Choroid plexus epithelial cell (primary cell): ENCODE measurements at regions not wholly inside any gene's neighbourhood (a gene's known extent, or its start where the extent isn't known, plus 50 kb on each side); places are given as distances from the start of the nearest gene placed in this dataset.

Experiments
- DNase-seq: peaks from one replicate; pipeline ENCODE4 v3.0.0-alpha.2; 2010; ENCODE audit warnings: low read depth
- H3K4me3 ChIP-seq: 2 replicates; pipeline ENCODE4 v1.5.1; 2011; ENCODE audit warnings: low read depth, mild to moderate bottlenecking, control low read depth, low read length, moderate library complexity
- TF ChIP-seq, protein P1 (sequence below): conservative IDR thresholded peaks from 2 replicates; pipeline ENCODE4 v1.5.1; 2011; ENCODE audit warnings: low read depth, mild to moderate bottlenecking, control low read depth, inconsistent platforms, low read length, moderate library complexity

DNA sequence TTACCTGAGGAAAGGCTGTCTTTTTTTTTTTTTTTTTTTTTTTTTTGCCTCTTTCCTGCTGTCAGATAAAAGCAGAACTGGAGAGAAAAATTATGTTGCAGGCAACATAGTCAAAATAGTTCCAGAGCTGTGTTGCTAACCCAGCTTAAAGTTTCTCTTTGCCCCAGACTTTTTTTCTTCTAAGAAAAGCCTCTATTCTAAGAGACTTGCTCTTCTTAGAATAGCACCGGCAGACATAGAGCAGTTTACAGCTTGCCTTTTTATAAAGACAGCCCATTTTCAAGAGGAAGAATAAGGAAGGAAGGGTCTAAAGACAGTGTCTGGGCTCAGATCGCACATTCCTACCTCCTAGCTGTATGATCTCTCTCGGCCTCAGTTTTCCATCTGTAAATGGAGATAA is 88.7 kb downstream of the TENT5C start:
- no peak overlapping the region for H3K4me3 ChIP-seq
- TF ChIP-seq, protein P1, sequence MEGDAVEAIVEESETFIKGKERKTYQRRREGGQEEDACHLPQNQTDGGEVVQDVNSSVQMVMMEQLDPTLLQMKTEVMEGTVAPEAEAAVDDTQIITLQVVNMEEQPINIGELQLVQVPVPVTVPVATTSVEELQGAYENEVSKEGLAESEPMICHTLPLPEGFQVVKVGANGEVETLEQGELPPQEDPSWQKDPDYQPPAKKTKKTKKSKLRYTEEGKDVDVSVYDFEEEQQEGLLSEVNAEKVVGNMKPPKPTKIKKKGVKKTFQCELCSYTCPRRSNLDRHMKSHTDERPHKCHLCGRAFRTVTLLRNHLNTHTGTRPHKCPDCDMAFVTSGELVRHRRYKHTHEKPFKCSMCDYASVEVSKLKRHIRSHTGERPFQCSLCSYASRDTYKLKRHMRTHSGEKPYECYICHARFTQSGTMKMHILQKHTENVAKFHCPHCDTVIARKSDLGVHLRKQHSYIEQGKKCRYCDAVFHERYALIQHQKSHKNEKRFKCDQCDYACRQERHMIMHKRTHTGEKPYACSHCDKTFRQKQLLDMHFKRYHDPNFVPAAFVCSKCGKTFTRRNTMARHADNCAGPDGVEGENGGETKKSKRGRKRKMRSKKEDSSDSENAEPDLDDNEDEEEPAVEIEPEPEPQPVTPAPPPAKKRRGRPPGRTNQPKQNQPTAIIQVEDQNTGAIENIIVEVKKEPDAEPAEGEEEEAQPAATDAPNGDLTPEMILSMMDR: no peak
- DNase-seq: no peak

DNA sequence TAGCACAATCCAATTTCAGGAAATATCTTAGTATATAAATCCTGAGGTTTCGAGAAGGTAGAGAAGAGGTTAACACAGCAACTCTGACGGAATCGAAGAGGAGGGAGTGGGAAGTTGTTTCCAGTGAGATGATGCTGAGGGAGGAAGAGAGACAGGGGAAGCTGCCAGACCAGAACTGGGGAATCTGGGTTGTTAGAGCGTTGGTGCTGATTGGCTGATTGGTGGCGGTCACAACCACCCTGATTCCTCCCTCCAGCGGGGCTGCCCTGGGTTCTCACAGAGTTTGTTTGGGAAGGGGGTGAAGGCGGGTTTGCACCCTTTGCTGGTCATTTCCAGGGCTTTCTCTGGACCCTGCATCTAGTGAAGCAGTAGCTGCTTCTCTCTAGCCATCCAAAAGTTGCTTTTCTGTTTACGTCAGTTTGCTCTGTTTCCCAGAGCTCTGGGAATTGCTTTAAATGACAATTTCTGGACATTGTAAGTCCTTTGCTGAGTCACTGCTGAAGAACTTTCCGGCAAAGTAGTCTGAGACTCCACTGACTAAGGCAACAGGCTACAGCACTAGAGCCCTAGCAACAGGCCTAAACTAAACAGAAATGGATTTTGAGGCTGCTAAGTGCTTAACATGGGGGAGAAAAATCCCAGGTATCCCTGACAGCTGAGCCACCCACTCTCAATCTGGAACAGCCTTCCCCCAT is 90.1 kb downstream of the TENT5C start:
- H3K4me3 ChIP-seq: no peak overlapping the region
- TF ChIP-seq, protein P1: no peak
- peak; percentile 80 for DNase-seq

DNA sequence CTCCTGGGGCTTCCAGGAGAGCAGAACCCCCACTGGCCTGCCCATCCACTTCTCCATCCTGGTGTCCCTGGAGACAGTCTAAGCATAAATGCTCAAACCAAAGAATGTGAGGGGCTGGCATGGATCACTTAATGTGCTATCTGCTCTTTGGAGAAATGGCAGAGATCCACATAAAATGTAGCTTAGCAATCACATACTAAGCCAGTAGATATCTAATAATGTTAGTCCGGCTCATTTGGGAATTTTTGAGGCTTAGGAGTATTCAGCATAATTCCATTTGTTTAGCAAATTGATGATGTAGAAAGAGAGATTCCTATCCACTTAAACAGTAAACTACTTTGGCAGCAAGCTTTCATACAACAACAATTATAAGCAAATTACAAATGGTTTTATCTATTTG is 90.7 kb downstream of the TENT5C start:
- no peak for DNase-seq
- TF ChIP-seq, protein P1: no peak

DNA sequence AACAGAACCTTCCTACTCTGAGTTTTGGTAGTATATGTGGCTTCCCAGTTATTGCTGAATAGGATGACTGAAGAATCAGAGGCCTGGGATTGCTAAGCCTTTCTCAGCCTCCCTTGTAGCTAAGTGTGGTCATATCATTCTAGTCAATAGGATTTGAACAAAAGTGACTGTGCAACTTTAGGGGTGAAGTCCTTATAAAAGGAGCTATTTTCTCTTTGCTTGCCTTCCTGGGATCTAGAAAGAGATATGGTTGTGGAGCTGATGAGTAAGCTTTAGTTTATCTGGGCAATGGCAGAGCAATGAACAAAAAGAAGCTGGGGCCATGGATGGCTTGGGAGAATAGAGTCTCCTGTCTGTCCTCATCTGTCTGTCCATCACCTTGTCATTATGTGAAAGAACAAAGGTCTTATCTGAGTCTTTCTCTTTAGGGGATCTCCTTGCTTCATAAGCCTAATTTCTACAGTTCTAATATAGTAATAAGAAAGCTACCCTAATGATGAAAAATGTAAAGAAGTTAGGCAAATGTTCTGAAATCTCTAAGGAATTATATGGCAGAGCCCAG is 91.5 kb downstream of the TENT5C start:
- no peak for DNase-seq
- no peak overlapping the region for H3K4me3 ChIP-seq
- TF ChIP-seq, protein P1: no peak

More for the DNA sequence above, 90.7 kb downstream of the TENT5C start:
- H3K4me3 ChIP-seq: no peak overlapping the region

DNA sequence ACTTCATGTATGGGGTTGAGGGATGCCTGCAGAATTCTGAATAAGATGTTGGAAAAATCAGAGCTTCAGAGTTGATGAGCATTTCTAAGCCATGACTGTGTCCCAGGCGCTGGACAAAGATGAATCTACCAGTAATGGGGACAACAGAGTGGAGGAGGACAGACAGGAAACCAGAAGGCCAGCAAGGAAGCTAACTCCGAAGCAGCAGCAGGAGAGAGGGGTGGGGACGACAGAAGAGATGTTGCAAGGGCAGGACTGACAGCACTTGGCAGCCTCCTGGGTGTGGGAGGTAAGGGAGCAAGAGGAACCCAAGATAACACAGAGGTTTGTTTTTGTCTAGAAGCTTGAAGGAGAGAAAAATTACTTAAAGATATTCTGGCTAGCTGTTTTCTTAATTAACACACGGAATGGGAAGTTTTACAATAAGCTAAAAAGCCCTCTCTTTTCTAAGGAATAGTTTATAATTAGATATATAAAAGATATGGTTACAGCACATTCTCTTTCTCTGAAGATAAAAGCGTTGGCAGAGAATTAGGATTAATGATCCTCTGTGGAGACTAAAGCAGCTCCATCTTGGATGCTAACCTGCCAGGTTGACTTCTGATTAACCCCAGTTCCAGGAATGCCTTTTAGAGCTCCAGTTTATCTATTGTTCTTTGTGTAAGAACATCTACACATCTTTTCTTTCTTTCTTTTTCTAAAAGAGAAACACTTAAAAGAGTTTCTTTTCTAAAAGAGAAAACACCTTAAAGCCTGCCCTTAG is 92.7 kb downstream of the TENT5C start:
- peak; percentile 21 for DNase-seq
- TF ChIP-seq, protein P1: no peak
- no peak overlapping the region for H3K4me3 ChIP-seq

DNA sequence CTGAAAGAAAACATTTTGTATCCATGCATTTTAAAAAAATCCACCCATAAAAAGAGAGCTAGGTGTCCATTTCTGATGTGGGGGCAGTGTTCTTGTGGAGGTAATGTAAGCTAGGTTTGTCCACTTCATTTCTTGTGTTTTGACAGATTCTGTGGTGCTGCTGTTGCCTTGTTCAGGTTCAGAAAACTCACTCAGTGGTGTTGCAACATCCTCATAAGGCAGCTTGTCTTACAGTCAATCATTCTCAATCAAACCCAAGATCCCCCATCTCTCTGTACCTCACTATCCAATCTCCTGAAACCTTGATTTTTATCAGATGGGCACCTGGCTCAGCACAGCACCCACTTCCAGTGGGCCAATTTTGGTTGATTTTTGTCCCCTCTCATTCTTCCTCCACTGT is 94.1 kb downstream of the TENT5C start:
- TF ChIP-seq, protein P1: no peak
- no peak overlapping the region for H3K4me3 ChIP-seq
- no peak for DNase-seq
